ENCODE measurements at regions not wholly inside any gene's neighbourhood (a gene's known extent, or its start where the extent isn't known, plus 50 kb on each side); places are given as distances from the start of the nearest gene placed in this dataset.
"Not testable (repeated sequence)": the region's sequence is repeated elsewhere in the genome, so short reads cannot be mapped to it uniquely, and the experiment has no call there.

DNA sequence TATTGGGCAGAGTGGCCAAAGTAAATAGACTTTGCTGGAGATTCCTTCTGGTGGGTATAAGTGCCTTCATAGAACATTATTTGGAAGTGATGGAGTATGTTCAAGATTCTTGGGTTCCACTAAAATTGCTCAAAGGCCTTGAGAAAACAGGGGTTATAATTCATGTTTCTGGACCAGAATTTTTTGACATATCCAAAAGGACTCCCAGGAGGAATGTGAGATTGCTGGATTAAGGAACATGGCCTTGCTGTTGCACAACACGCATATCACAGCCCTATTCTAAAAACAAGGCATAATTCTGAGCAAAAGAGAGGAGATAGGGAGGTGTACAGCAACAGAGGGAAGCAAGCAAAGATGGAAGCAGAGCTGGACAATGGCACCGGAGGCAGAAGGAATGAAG lies 111.7 kb upstream of the TNP1 start:
- DNase-seq, result no peak

DNA sequence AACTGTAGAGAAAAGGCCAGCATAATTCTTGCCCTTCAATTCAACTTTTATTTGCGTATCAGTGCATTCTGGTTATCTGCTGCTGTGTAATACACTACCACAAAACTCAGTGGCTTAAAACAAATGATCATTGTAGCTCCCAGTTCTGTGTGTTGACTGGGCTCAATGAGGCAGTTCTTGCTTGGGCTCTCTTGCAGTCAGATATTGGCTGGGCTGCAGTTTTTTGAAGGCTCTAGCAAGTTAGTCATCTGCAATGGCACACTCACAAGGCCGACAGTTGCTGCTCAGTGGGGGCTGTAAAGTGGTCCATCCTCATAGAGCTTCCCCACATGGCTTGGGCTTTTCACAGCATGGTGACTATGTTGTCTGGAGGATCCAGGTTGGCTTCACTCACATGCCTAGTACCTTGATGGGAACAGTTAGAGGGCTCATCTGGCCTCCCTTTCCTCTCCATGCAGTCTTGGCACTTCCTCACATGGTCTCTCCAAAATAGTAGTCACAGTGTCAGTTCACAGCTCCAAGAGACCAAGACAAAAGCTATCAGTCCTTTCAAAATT lies 110.6 kb upstream of the TNP1 start:
- DNase-seq, result no peak

DNA sequence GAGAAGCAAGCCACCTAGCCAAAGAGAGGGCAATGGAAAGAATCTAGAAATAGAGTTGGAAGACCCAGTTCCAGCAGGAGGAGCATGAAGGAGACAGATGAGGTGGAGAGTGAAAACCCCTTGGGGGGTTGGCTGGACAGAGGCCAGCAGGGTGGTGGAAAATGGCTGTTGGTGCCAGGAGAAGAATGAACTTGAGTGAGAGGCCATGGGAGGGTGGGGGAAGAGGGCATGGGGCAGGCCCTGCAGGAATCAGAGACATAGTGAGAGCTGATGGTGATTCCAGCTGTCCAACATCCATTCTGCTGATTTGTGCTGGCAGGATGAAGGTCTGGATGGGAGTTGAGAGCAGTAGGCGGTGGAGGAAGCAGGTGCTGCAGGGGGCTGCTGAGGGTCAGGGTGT lies 108.0 kb upstream of the TNP1 start:
- no peak for DNase-seq

DNA sequence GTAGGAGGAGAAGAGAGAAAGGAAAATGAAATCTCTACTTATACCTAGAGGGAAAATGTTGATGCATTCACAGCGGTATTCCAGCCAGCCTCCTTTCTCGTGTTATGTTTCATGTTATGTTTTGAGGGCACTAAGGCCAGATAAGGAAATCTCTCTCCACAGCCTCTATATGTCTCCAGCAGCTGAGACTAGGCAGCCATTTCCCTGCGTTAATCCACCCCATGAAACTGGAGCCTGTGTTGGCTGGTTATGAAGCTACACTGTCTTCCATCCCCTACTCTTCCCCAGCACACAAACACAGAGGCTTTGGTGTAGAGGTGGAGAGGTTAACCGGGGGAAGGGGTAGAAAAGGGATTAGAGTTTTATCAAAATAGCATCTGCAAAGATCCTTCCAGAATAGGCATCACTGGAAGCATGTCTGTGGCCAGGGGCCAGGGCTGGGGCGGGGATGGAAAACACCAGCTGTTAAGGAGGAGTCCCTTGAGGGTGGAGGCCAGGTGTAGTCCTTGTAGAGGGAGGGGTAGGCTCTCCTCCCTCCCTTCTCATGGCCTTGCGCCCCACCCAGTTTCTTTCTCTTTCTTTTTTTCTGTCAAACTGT lies 100.9 kb upstream of the TNP1 start:
- DNase-seq, result no peak

DNA sequence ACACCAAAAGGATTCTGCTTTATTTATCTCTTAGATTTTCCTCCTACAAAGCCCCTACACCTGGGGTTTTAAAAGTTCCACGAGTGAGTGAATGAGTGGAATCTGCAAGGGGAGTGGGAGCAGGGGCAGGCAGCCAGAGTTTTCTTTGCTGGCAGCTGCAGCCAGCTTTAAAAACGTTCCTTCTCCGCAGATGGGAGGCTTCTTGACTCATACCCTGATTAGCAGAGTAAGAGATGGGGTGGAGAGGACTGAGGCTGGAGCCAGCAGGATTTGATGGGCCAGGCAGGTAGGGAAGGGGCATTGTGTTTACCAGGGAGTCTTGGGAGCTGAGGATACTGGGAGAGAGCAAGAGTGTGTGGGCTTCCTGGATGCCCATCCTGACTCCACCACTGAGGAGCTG lies 99.6 kb upstream of the TNP1 start:
- no peak for DNase-seq

DNA sequence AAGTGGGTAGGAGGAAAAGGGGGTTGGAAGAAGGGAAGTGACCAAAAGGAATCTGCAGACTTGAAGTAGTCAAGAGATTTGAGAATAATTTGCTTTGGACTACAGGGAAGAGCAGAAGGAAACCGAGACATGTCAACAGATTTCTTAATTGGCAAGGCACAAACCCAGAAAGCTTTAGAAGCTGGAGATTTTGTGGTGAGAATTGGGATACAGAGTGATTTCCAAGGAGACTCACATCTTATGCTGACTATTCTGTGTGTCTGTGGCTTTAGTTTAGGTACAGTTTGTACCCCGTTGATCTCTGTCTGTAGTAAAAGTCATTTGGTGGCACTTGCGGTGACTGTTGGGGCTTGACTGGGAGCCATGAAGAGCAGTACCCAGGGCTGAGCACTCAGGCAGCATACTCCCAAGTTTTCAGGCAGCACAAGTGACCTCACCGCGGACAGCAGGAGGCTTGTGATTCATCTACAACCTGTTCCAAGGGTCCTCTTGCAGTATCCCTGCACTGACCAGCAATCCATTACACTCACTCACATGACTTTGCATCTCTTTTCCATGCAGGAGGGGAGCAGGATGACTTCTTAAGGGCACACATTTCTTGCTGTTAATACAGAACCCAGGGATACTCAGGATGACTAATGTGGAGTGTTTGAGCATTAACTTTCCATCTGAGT lies 97.1 kb upstream of the TNP1 start:
- no peak for DNase-seq

DNA sequence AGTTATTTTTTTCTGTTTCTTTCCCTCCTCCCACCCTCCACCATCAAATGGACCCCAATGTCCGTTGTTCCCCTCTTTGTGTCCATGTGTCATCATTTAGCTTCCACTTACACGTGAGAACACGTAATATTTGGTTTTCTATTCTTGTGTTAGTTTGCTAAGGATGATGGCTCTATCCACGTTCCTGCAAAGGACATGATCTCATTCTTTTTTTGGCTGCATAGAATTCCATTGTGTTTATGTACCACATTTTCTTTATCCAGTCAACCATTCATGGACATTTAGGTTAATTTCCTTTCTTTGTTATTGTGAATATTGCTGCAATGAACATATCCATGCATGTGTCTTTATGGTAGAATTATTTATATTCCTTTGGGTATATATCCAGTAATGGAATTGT lies 91.3 kb upstream of the TNP1 start:
- DNase-seq, result no peak

DNA sequence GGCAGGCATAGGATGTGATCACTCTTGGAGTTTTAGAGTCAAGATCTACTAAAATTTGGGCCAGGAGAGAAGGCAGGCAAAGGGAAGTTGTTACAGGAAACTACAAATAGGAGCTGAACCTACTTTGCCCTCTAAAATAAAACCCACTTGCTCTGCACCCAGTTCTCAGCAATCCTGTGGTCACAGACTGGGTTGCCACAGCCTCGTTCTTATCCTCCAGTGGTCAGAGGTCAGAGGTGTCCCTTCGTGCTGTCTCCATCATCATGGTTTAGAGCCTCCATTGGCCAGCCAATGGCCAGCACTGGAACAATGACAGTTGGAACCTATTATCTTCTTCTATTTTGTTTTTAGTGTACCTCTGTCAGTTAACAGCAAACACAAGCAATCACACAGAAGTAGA lies 90.7 kb upstream of the TNP1 start:
- DNase-seq, result no peak

DNA sequence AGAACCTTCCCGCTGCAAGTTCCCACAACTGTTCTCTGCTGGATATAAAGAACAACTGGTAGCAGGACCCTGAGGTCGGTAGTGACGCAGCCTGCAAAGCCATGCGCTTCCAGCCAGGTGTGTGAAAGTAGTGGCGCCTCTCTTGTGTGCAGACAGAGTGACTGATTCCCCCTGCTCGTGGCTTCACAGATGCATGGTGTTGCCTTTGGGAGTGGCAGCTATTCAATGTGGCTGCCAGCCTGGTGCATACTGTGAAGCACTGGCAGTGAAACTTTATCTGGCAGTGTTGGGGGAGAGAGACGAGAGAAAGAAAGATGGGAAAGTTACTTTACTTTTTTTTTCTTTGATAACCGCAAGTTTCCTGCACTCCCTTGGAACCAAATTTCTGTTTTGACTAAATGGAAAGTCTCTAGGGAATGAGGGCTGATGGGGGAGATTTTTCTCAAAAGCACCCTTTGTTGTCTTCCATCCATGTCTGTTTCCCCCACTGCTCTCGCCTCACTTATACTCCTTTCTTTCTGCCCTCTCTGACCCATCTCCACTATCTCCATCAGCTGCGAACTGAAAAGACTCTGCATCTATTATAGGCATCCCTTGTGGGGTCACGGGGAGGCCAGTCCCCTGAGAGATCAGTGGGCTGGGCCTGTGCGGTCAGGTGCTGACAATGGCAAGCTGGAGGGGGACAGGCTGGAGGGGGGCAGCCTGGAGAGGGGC lies 90.0 kb upstream of the TNP1 start:
- no peak for DNase-seq

DNA sequence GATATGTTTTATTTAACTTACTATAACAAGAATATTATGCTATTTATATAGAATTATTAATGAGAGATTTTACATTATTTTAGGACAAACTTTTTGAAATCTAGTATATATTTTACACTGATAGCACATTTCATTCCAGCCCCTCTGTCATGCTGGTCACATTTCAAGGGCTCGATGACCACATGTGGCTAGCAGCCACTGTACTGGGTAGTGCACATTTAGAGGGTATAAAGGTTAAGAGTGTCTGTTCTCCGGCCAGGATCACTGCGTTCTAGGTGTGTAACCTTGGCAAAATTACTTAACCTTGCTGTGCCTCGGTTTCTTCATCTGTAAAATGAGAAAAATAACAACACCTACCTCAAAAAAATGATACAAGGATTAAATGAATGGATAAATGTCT lies 87.2 kb upstream of the TNP1 start:
- no peak for DNase-seq

DNA sequence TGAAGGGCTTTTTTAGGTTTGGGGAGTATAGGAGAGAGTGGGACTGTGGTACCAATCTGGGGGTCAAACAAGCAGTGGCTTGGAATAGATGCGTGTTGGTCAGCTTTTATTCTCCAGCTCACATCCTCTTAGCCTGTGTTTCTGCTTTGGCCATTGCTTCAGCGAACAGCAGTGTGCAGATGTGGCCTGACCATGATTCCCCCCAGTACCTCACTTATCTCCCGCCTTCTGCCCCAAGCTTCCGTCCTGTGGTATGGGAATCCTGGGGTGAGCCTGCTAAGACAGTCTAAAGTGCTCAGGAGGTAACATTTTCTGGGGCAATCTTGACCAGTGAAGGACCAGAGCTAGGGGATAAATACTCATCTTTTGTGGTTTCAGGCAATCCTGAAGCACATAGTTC lies 84.9 kb upstream of the TNP1 start:
- DNase-seq, result no peak

DNA sequence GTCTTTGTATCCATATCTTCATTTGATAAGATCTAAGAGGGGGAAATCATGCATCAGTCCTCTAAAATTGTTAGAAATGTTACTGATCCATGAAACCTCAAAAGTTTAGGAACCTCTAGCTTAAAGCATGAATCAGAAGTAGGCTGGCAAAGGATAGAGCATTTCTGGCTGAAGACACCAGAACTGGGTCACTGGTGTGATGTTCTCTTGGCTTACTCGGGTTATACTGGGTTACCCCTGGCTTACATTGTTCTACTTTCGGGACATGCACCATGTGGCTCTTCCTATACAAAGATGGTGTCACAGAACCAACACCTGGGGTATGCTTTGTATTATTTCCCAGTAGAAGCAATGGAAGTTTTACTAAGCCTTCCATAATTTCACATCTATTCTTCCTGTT lies 83.2 kb upstream of the TNP1 start:
- DNase-seq, result no peak

DNA sequence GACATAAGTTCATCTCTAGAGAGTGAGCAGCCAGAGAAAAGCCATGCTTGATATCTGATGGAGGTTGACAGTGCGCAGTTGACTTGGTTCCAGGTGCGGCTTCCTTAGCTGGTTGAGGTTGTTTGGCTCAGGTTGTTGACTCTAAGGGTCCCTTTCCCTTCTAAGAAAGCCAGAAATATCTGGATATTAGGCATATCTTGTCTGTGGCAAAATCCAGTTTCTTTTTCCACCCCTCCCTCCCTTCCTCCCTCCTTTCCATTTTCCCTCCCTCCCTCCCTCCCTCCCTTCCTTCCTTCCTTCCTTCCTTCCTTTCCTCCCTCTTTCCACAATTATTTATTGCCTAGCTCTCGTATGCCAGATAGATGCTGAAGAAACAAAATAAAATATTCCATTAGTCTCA lies 82.6 kb upstream of the TNP1 start:
- no peak for DNase-seq

DNA sequence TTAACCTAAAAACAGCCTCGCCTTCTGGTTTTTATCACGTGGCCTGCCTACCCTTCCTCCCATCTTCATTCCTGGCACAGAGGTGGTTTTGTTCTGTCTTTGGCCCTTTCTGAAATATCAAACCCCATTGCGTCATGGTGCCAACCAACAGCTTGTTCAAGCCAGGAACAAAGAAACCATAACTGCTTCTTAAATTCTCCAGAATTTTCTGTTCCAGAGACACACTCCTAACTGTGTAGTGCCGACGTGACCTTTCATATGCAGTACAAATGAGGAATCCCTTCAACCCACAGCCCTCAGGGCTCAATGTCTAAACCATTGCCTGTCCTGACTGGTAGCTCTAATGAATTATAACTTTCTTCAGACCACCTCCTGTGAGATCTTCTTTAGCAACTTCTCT lies 82.2 kb upstream of the TNP1 start:
- DNase-seq, result no peak

DNA sequence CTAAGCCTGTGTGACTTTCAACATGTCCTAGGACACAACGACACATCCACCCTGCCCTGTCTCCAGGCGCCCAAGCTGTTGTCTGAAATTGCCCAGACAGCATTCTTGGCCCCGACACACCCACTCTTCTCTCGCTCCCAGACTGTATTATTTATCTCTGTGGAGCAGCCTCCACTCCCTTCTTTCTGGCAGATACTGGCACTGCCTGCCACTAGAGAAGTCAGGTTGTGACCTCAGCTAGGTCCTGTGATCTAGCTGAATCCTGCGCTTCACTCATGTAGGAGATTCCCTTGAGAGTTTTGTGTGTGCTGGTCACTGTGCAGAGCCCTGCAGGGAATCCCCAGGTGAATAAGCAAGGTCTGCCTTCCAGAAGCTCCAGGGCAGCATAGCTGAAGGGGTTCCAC lies 77.1 kb upstream of the TNP1 start:
- DNase-seq, result no peak

DNA sequence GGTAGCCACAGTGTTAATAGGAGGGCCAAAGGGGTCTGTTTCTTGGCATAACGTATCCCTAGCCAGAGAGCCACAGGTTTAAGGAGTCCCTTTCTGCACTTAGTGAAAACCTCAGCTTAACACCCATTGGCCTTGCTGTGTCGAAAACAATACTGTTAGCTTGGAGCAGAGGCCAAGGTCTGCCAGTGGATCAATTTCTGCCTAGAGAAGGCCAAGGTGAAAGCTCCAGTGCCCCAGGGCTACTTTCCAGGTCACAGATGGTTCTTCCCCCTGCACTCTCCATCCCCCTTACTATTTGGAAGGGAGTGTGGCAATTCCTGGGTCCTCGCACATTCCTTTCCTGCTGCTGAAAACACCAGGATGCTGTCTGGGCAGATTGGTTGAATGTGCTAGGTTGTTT lies 74.8 kb upstream of the TNP1 start:
- DNase-seq, result no peak

DNA sequence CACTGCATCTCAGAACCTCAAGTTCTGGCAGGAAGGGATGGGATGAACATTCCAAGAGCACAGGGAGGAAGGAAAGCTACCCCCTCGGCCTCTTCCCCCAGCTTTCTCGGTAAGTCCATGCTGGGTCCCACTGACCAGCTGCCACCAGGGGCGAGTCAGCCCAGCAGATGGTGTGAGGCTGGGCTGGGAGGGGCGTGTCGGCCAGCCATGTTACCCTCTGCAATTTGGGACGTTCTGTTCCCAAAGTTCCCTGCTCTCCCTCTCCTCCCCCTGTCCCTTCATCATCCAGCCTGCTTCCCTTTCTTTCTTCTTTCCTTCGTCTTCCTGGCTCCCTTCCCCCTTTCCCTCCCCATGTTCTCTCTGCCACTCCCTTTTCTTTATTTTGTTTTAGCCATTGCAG lies 74.3 kb upstream of the TNP1 start:
- DNase-seq, result no peak

DNA sequence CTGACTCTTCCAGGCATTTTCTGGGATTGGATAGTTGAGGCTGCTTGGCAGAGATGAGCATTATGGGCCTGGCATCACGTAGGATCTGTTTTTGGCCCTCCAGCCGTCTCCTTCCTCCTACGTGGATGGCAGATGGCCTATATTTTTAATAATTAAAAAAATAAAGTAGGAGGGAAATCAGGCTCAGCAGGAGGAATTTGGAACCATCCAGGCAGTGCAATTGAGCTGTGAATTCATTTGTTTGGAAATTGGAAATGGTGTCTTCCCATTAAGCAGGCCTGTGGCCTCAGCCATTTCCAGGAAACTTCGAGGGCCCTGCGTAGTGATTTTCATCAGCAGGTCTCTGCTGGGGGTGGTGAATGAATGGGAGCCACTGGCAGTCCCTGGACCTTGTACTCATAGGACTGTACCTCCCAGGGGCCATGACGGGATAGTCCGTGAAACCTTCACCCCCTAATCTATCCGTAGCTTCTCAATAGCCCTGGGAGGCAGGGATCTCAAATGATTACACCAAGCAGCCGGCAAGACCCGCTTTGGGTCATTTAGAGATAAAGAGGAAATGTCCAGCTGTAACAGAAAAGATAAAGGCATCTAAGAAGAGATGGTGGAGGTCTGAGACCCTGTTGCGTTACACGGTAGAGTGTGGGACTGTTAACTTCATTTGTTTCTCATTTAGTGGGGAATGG lies 73.1 kb upstream of the TNP1 start:
- DNase-seq, result peak in 3 of 56 donors; percentile 1 to 11 (median 2)

DNA sequence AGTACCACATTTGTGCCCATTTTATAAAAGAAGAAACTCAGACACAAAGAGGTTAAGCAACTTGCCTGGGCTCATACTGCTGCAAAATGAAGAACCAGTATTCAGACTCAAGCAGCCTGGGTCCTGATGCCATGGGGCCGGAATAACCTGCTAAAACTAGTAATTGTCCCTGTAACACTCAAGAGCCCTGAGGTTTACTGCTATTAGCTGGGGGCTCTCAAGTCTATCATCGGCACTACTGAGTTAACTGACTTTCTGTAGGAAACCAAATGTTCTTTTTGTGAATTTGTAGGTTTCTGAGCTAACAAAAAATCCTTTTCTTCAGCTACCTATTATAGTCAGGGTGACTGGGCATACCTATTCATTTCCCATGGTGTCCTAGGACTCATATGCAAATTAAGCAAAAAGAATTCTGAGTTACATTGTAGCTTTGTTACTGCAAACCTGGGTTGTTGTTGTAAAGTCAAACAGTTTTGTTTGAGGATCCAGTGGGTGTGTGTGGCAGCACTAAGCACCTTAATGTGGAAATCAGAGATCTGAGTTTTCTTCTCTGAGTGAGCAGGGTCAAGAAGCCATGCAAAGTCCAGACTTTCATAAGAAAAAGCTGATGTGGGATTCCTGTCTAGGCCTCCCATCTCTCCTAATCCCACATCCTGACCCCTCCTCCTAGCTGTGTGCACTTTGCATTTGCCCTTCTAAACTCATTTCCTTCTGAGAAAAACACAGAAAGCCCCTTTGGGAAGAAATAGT lies 72.4 kb upstream of the TNP1 start:
- no peak for DNase-seq

DNA sequence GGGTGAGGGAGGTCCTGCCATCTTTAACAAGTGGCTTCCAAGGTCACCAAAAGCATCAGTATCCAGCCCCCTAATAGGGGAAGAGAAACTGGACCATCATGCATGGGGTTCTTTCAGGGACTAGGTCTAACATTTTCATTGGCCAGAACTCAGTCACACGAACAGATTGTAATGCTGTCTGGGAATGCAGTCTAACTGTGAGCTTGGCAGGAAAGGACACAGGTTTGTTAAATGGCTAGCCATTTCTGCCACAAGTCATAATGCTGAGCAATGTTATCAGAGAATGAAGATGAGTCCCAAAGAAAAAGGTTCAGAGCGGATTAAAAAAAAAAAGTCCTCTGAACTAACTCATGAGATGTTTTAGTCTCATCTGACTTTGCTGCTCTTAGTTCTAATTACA lies 70.9 kb upstream of the TNP1 start:
- no peak for DNase-seq

DNA sequence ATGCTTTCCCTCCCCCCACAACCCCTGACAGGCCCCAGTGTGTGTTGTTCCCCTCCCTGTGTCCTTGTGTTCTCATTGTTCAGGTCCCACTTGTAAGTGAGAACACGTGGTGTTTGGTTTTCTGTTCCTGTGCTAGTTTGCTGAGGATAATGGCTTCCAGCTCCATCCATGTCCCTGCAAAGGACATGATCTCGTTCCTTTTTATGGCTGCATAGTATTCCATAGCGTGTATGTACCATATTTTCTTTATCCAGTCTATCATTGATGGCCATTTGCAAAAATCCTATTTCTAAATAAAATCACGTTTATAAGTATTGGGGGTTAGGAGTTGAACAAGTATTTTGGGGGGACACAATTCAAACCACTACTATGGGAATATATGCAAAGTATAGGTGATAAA lies 69.5 kb upstream of the TNP1 start:
- DNase-seq, result not testable (repeated sequence)

DNA sequence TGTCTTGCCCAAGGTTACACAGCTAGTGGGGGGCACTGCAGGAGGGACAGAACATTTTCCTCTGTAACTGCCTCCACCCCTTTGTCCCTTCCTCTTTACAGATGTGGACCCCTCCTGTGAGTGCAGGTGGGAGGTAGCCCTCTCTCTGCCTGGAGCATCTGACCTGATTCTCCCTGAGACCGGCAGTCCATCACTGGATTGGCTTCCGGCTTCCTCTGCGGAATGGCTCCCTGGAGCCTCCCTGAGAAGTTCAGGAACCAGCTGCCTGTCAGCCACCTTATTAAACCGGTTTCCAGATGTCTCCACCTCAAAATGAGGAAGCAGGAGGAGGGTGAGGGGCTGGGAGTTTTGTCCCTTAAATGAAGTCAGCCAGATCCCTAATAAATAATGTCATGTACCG lies 67.3 kb upstream of the TNP1 start:
- DNase-seq, result no peak
